NCI-H1930 (cell line): ENCODE measurements at regions not wholly inside any gene's neighbourhood (a gene's known extent, or its start where the extent isn't known, plus 50 kb on each side); places are given as distances from the start of the nearest gene placed in this dataset.
"Not testable (repeated sequence)": the region's sequence is repeated elsewhere in the genome, so short reads cannot be mapped to it uniquely, and the experiment has no call there.

Experiments
- DNase-seq, 2 experiments: peaks; one replicate each; lab custom pipeline; 2025; lab: John Stamatoyannopoulos, UW

DNA sequence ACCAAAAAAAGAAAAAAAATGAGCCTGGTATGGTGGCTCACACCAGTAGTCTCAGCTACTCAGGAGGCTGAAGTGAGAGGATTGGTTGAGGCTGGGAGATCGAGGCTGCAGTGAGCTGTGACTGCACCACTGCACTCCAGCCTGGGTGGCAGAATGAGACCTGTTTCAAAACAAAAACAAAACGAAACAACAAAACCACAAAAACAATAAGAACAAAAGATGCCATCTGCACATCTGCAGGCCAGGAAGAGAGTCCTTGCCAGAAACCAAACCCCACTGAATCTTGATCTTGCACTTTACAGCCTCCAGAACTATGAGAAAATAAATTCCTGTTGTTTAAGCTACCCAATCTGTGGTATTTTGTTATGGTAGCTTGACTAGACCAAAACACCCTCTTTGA lies 207.7 kb downstream of the YTHDC2 start:
- no peak for DNase-seq

DNA sequence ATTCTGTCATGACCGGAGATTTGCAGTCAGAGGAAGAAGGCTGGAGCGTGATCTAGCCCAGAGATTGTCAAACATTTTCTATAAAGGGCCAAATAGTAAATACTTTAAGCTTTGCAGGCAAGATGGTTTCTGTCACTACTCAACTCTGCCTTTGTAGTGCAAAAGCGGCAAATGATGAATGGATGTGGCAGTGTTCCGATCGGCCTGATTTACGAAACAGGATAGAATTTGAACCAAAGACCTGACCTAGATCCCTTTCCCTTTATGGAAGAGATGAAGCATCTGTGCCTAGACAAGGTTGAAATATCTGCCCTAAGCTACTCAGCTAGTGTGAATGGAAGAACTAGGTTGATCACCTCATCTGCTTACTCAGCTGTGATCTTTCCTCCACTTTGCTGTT lies 209.5 kb downstream of the YTHDC2 start:
- DNase-seq: no peak

GRCh38 chr5:113735751-113736150 lies 222.3 kb downstream of the YTHDC2 start:
- DNase-seq: no peak

DNA sequence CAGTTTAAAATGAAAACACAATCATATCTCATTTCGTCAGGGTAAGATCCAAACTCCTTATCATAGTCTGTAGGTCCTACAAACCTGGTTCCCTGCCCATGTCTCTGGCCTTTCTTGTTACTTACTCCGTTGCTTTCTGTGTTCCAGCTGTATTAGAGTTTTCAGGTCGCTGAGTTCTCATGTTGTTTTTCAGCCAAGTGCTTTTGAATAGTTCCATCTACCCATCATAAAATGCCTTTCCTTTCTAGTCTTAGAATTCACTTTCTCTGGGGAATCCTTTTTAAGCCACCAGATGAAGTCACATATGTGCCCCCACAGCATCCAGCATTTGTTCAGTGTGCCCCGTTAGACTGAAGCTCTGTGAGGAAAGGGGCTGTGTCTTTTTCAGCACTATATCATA lies 228.7 kb downstream of the YTHDC2 start:
- DNase-seq: no peak

GRCh38 chr5:113742639-113743038 lies 229.1 kb downstream of the YTHDC2 start:
- no peak for DNase-seq

DNA sequence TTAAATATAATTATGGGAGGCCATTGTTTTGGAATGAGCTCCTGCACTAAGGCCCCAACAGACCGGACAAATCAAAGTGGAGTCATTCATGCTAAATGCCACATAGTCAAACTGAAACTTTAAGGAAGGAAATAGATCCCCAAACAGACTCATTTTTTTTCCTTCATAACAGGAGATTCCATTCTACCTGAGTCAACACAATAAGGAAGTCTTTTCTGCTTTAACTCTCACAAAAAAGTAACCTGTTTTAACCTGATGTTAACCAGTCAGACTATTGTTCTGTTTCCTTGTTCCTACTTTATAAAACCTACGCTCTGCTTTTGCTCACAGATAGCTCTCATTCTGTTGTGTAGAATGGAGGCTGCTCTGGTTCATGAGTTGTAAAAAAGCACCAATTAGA lies 234.9 kb downstream of the YTHDC2 start:
- DNase-seq: no peak

DNA sequence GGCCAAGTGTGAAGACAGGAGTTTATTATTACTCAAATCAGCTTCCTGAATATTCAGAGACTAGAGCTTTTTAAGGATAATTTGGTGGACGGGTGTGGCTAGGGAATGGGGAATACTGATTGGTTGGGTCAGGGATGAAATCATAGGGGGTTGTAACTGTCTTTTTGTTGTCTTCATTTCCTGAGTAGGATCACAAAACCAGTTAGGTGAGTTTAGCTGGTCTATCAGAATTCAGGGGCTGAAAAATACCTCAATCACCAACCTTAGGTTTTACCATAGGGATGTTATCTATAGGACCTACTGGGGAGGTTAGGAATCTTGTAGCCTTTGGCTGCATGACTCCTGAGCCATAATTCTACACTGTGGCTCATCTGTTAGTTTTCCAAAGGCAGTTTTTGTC lies 235.8 kb downstream of the YTHDC2 start:
- DNase-seq: no peak

DNA sequence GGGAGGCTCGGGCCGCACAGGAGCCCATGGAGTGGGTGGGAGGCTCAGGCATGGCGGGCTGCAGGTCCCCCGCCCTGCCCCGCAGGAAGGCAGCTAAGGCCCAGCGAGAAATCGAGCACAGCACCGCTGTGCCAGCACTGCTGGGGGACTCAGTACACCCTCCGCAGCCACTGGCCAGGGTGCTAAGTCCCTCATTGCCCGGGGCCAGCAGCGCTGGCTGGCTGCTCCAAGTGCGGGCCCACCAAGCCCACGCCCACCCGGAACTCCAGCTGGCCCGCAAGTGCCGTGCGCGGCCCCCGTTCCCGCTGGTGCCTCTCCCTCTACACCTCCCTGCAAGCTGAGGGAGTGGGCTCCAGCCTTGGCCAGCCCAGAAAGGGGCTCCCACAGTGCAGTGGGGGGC lies 239.7 kb downstream of the YTHDC2 start:
- DNase-seq: not testable (repeated sequence)

DNA sequence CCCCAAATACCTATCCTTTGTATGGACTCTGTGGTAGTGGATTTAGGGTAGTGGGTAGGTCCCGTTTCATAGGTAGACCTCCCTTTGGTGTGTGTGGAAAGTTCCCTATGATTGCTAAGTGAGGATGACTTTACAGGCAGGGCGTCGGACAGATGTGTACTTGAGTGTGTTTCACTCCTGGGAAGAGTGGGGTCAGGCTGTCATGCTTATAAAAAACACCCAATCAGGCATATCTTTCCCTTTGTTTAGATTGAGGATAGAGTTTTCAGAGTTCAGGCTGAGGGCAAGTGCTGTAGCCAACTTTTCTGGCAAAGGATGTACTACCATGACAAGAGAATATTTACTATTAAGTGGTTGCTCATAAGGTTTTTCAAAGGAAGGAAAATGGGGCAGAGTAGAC lies 242.0 kb downstream of the YTHDC2 start:
- DNase-seq: no peak

DNA sequence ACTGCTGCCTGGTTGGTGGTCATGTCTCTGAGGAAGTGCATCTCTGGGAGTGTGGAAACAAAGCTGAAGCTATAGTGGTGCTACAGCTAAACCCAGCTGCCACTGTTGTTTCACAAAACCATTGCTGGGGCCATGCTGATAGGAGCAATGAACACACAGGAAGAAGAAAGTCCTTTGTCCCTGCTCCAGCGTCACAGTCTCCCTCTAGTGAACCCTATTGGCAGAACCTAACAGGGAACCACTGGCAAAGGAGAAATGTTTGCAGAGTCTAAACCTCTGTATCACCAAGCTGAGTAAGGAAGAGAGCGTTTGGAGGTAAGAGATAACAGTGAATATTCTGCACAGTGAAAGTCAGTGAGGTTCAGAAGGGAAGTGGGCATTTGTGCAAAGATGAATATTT lies 244.0 kb downstream of the YTHDC2 start:
- DNase-seq: no peak

GRCh38 chr5:113759505-113759904 lies 246.0 kb downstream of the YTHDC2 start:
- DNase-seq: no peak

DNA sequence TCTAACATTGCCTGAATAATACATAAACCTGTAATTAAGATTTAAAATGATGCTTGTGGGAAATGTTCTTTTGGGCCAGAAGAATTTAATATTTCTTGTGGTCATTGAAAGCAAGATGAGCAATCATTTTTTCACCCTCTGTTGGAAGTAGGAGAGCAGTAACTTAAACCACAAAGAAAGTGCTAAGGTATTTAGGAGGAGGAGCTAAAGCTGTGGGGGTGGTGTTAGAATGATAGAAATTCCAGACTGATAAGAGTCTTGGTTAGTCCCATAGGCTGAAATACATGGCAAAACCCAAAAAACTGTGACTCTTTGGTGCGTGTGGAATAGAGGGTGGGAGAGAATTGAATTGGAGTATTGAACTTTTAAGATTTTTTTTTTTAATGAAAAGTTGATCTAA lies 247.0 kb downstream of the YTHDC2 start:
- DNase-seq: no peak

- no peak for DNase-seq
These were observed 248.1 kb downstream of the YTHDC2 start for GRCh38 chr5:113761594-113761993.

- DNase-seq: no peak
These were observed 250.9 kb downstream of the YTHDC2 start for GRCh38 chr5:113764382-113764781.

DNA sequence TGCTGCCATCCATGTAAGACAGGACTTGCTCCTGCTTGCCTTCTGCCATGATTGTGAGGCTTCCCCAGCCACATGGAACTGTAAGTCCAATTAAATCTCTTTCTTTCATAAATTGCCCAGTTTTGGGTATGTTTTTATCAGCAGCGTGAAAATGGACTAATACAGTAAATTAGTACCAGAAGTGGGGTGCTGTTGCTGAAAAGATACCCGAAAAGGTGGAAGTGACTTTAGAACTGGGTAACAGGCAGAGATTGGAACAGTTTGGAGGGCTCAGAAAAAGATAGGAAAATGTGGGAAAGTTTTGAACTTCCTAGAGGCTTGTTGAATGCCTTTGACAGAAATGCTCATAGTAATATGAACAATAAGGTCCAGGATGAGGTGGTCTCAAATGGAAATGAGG lies 253.3 kb downstream of the YTHDC2 start:
- DNase-seq: not testable (repeated sequence)

DNA sequence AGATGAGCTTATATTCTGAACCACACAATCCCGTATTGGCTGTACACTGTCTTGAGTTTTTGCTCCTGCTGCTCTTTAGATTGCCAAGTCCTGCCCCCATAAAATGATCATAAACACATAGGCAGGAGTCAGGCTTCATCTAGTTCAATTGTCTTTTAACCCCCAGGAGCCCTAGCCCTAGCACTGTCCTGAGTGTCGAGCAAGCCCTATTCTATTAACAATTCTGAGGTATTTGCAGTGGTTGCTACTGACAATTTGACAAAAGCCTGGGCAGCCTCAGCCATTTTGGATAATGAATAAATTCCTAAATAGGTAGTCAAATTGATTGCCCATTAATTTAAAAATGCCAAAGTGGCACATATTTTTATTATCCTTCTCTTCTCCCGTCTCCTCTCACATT lies 257.2 kb downstream of the YTHDC2 start:
- DNase-seq: no peak

GRCh38 chr5:113771483-113771882 lies 258.0 kb downstream of the YTHDC2 start:
- no peak for DNase-seq

- no peak for DNase-seq
These were observed 262.7 kb downstream of the YTHDC2 start for GRCh38 chr5:113776168-113776567.

DNA sequence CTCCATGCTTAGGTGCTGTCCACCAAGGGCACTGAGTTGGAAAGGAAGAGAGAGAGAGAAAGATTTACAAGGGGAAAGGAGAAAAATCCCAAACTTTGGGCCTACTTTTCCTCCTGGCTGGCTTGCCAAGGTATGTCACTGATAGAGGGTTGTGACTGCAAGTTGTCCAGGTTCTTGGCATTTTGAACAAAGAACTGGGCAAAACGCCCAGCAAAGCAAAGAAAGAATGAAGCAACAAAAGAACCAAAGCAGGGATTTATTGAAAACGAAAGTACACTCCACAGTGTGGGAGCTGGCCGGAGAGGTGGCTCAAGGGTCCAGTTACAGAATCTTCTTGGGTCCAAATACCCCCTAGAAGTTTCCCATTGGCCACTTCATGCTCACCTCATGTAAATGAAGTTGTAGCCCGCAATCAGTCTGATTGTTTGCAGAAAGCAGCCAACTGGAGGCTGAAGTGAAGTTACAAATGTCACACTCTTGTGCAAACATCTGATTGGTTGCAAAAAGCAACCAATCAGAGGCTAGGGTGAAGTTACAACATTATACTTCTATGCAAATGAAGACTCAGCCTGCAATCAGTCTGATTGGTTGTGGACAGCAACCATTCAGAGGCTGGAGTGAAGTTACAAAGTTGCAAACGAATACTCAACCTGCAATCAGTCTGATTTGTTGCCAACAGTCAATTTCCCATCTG lies 263.5 kb downstream of the YTHDC2 start:
- no peak for DNase-seq

DNA sequence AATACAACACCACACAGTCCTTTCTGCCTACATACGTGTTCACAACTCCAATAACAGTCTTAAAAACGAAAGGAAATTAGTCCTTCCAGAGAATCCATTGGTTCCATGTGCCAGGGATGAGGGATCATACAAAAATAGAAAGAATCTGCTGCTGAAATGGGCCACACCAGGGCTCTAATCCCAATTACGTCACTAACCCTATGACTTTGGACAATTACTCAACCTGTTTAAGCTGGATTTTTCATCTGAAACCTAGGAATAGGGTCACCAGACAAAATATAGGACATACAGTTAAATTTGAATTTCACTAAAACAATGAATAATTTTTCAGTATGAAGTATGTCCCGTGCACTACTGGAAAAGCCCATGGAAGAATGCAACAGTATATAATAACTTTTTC lies 264.7 kb downstream of the YTHDC2 start:
- DNase-seq: no peak

- DNase-seq: no peak
These were observed 274.7 kb downstream of the YTHDC2 start for GRCh38 chr5:113788141-113788655.

- DNase-seq: no peak
These were observed 276.3 kb downstream of the YTHDC2 start for GRCh38 chr5:113789769-113790168.

DNA sequence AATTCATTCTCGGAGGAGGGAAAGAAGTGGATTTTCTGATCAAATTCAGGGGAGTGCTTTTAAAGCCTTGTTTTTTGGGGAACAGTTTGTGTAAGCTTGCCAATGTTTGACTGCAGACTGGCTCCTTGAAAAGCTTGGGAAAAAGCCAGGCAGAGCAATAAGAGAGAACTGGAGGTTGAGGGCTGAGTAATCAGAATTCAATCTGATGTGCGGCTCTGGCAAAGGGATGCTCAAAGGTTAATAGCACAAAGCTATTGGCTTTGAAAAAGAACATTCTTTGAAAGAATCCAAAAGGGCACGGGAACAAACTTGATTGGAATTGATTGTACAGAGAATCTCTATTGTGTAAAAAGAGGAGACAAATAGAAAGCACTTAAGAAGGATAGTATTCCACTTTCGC lies 279.3 kb downstream of the YTHDC2 start:
- DNase-seq: no peak

DNA sequence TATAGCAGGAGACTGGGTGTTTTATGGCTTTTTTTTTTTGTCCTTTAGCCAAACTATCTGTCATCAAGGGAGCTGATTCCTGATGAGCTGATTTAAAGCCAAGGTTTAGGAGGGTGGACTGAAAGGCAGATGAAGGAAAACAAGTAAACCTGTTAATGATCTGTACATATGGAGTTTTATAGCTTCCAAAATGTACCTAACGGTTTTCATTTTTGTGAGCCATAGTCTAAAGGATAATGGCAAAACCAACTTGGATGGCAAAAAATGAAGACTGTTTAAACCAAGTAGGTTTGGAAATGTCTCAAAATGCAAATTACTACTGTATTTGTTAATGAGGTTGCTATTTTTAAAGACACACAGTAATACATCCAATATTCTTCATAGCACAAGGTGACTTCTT lies 281.5 kb downstream of the YTHDC2 start:
- no peak for DNase-seq
